HG02943 (cell line): ENCODE measurements at regions not wholly inside any gene's neighbourhood (a gene's known extent, or its start where the extent isn't known, plus 50 kb on each side); places are given as distances from the start of the nearest gene placed in this dataset.
"Not testable (repeated sequence)": the region's sequence is repeated elsewhere in the genome, so short reads cannot be mapped to it uniquely, and the experiment has no call there.

Source experiments
- ATAC-seq: cut with Tn5 transposase; IDR thresholded peaks from one replicate; pipeline ENCODE4 v1.9.1; 2021; ENCODE audit warnings: mild to moderate bottlenecking, low read depth, moderate library complexity; ENCODE audit not compliant: unreplicated experiment

GRCh38 chr5:124623265-124623664 is 123.2 kb downstream of the ZNF608 start:
- ATAC-seq, result no peak

- no peak for ATAC-seq
Measured at GRCh38 chr5:124622851-124623250, 123.6 kb downstream of the ZNF608 start.

GRCh38 chr5:124621279-124621678 is 125.2 kb downstream of the ZNF608 start:
- ATAC-seq, result no peak

DNA sequence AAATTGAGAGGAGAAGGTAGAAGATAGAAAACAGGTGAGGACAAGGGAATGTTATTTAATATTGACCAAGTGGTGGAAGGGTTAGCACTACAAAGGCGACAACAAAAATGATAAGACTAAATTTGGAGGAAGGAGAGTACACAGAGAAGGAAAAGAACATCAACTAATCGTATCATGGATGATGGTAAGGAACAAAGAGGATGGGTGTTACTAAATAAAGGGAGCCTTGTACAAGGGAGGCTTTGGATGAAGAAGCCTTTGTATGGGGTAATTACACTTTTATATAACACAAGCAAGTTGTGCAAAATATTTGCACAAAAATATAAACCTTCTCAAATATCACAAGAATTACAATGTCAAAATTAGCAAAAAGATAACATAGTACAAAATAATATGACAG is 125.7 kb downstream of the ZNF608 start:
- no peak for ATAC-seq

DNA sequence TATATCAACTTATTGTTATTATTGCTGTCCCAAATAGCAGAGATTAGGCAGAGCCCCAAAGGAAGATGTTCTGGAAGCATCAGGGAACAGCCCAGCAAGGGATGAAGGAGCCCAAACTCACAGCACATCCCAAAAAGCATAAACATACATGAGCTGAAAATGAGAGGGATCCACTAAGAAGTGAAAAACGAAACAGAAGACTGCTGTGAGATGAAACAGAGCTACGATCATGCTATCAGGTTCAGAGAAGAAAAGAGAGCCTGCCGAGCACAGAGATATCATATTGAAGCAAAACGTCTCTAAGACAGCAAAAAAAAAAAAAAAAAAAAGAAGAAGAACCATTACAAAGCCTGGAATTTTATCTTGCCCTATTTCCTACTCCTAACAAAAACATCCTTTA is 127.3 kb downstream of the ZNF608 start:
- no peak for ATAC-seq

GRCh38 chr5:124617787-124618186 is 128.7 kb downstream of the ZNF608 start:
- no peak for ATAC-seq

- no peak for ATAC-seq
Measured at GRCh38 chr5:124614836-124615385, 131.5 kb downstream of the ZNF608 start.

DNA sequence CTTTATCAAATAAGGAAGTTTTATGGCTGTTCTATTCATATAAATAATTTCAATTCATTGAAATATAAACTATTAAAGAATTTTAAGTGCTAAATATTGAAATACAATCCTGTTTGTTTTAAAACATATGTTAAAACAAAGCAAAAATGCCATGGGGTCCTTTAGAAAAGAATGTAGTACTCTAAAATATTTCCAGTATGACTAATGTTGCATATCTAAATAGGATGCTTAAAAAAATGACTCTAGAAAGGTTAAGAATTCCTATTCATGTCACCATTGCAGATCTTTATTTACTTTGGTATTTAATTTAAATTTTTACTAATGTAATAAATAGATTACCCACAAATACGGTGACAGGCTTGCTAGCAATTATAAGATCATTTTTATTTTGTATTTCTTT is 132.3 kb downstream of the ZNF608 start:
- ATAC-seq, result no peak

GRCh38 chr5:124613273-124613953 is 133.0 kb downstream of the ZNF608 start:
- no peak for ATAC-seq

- ATAC-seq, result no peak
Measured at GRCh38 chr5:124612023-124612422, 134.4 kb downstream of the ZNF608 start.

DNA sequence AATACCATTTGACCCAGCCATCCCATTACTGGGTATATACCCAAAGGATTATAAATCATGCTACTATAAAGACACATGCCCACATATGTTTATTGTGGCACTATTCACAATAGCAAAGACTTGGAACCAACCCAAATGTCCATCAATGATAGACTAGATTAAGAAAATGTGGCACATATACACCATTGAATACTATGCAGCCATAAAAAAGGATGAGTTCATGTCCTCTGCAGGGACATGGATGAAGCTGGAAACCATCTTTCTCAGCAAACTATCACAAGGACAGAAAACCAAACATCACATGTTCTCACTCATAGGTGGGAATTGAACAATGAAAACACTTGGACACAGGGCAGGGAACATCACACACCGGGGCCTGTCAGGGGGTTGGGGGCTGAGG is 135.2 kb downstream of the ZNF608 start:
- not testable (repeated sequence) for ATAC-seq

DNA sequence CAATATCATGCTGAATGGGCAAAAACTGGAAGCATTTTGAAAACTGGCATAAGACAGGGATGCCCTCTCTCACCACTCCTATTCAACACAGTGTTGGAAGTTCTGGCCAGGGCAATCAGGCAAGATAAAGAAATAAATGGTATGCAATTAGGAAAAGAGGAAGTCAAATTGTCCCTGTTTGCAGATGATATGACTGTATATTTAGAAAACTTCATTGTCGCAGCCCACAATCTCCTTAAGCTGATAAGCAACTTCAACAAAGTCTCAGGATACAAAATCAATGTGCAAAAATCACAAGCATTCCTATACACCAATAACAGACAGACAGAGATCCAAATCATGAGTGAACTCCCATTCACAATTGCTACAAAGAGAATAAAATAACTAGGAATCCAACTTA is 136.8 kb downstream of the ZNF608 start:
- ATAC-seq, result not testable (repeated sequence)

DNA sequence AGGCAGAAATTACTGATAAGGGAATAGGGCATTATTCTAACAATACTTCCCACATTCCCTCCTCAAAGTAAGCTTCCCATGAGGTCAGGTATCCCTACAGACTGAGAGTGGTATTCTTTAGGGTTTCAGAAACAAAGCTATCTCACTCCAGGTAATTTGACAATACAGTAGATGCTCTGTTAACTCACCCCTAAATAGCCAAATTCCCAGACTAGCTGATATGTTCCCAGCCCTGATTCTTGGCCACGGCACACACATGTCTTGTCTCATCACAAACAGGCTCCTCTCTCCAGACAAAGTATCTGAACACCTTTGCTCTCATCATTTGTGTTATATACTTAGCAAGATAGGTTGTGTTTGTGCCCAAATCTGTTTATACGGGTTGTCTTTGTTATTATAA is 139.9 kb downstream of the ZNF608 start:
- no peak for ATAC-seq

GRCh38 chr5:124606093-124606492 is 140.3 kb downstream of the ZNF608 start:
- no peak for ATAC-seq

- no peak for ATAC-seq
Measured at GRCh38 chr5:124605541-124605940, 140.9 kb downstream of the ZNF608 start.

DNA sequence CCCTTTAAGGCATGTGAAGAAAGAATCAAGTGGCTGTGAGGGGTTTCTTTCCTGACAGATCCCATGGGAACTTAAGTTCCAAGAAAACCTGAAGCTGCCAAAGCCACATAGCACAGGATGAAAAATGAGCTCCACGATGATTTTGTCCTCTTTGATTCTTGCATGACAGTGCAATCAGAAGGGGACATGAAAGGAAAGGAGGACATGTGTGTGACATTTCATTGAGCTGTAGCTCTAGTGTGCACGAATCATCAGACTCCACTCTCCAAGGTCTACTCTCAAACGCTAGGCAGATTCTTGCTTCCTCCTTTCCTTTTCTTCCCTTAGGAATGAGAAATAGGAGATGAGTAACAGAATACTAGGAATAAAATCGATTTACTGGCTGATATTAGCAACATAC is 142.0 kb downstream of the ZNF608 start:
- ATAC-seq, result no peak

DNA sequence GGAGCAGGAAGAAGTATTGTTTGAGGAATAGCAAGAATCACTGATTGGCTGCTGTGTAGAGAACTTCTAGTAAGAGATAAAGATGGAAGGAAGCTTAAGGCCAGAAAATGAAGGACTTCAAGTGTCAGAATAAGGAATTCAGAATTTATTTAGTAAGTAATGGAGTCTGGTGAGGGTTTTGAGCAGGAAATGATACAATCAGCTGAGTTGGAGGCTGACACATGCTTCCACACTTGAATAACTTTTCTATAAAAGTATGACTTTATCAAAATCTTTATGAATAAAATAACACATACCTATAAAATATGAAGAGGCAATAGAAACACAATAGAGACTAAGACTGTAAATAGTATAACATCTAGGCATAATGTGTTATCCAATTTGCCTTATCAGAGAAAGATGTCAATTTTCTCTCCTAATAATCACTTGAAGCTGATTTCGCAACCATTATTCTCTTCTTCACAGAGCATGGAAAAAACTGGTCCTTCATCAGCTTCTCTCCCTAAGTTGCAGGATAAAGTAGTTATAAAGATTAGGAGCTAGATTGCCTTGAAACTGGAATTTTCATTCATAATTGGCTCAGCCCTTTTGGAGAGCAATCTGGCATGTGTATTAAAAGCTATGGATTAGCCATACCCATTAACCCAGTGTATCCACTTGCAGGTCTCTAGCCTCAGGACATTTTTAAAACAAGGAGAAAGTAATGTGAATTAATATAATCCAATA is 143.4 kb downstream of the ZNF608 start:
- ATAC-seq, result no peak

DNA sequence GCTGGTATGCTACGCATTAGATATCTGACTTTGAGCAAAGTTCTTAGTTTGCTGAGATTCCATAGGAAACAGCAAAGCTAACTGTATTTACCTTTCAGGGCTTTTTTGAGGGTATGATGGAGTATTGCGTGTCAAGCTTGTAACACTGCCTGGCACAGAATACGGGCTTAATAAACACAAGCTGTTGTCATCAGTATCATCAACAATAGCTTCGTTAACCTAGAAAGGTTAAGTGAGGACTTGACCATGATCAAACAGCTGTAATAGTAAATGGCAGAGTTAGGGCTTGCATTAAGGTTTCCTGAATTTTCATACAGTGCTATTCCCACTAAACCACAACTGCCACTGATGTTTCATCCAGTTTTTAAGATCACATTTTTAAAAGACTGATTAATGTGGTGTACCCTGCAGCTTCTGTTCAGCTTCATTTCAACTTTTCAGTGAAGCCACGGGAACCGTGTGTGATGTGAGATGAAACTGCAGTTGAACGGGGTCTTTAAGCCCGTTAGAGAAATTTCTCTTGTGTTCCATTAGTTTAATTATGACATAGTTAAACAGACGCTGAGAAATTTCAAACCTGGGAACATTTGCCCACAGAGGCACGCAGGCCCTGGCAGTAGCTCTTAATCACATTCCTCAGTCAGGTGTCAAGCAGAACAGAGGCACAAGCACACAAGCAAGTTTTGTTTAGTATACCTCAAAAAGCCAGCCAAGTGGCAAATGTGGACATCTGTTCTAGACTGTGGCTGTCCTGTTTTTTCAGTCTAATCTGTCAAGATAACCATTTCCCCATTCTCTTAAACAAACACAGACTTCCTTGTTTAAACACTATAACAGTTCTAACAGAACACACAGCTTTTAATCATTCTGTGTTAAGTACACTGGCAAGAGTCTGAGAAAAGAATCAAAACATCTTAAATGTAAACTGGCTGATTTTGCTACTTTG is 147.1 kb downstream of the ZNF608 start:
- no peak for ATAC-seq

DNA sequence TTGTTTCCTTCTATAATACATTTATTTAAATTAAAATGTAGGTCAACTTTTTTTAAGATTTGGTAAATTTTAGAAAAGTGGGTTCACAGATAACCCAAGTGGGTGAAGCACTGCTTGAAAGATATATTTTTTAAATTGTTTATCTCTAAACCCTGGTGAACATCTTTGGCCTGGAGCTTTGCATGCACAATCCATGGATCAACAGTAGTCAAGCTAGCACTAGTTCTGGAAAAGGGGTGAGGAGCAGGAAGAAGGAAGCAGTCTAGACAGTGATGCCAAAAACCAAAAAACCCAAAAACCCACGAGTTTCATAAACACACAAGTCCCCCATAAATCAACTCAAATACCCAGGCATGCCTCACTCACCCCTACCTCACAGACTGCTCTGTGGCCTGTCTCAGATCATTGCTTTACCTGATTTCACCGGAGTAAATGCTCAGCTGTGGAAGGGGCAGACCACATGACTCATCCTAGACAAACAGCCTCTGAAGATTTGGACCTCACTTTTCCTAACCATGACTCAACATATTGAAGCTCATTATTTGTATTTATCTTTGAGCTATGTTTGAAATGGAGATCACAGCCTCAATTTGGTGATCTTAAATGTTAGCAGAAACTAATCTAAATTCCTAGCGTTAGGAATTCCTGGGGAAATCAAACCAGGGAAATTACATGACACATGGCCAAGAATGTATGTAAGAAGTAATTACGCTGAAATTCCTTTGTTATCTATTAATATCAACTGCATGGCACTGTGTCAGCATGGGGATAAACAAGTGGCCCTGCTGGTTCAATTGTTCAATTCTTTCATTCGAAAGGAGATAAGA is 149.6 kb downstream of the ZNF608 start:
- no peak for ATAC-seq

DNA sequence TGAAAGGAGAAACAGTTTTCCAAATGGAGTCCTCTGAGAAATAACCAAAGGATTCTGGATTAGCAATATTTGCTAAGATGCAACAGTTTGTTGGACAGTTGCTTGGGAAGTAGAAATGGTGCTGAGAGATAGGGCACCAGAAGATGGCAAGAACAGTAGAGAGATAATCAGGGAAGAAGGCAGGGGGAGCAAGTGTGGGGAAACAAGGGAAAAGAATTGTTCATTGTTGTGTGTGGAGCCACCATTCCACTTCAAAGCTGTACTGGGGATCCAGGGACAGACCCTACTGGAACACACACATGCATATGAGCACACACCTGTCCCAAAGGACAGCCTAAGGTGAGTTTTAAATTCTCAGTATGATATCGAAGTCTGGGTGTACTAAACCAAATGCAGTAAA is 152.5 kb downstream of the ZNF608 start:
- ATAC-seq, result no peak
